ENCODE measurements at regions not wholly inside any gene's neighbourhood (a gene's known extent, or its start where the extent isn't known, plus 50 kb on each side); places are given as distances from the start of the nearest gene placed in this dataset.

GRCh38 chr3:117728226-117728625, 1018.6 kb downstream of the TUSC7 start:
- in situ Hi-C loops (cut with HindIII; ENCODE audit: low pct_unique_long_range_greater_than_20kb, low sequenced_read_pairs): no loop called here
- DNase-seq (ENCODE audit: low read depth): no peak

GRCh38 chr3:117734496-117734895, 1024.9 kb downstream of the TUSC7 start:
- DNase-seq (ENCODE audit: low read depth): peak; percentile 60
- in situ Hi-C loops (cut with HindIII; ENCODE audit: low pct_unique_long_range_greater_than_20kb, low sequenced_read_pairs): no loop called here

GRCh38 chr3:117735481-117736101, 1026.0 kb downstream of the TUSC7 start:
- in situ Hi-C loops (cut with HindIII; ENCODE audit: low pct_unique_long_range_greater_than_20kb, low sequenced_read_pairs): no loop called here
- DNase-seq (ENCODE audit: low read depth): peak; percentile 71

DNA sequence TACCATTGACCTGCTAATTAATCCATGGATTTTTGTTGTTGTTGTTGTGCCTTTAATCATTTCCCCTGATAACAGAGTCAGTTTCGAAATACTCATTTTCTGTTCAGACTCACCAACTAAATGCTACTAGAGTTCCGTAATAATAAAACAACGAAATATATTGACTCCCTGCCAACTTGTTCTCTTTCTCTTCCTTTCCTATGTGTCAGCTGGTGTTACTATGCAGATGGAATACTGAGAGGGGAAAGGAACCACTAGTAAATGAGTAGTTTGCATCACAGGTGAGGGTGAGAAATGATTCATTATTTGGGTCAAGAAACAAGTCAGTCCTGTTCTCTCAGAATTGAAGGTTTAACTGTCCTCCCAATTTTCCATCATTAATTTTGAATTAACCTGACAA, 1027.3 kb downstream of the TUSC7 start:
- in situ Hi-C loops (cut with HindIII; ENCODE audit: low pct_unique_long_range_greater_than_20kb, low sequenced_read_pairs): no loop called here
- no peak for DNase-seq (ENCODE audit: low read depth)

- DNase-seq (ENCODE audit: low read depth): no peak
- in situ Hi-C loops (cut with HindIII; ENCODE audit: low pct_unique_long_range_greater_than_20kb, low sequenced_read_pairs): no loop called here
Measured at GRCh38 chr3:117743993-117744392, 1034.4 kb downstream of the TUSC7 start.

- DNase-seq (ENCODE audit: low read depth): no peak
- in situ Hi-C loops (cut with HindIII; ENCODE audit: low pct_unique_long_range_greater_than_20kb, low sequenced_read_pairs): no loop called here
Measured at GRCh38 chr3:117744935-117745334, 1035.4 kb downstream of the TUSC7 start.

DNA sequence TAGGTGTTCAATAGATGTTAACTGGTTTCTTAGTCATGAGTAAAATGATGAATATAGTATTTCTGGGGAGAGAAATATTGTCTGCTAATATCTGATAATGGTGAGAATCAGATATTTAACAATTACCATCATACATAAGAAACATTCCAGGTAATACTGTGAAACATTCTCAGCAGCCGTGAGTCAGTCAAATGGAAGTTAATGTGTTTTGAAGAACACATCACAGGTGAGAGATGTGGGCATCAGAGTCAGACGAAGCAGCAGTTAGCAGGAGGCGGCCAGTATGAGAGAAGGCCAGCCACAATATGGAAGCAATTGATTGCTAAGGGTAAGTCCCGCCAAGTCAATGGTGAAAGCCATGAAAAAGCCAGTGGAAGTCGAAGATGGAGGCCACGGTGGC, 1035.9 kb downstream of the TUSC7 start:
- in situ Hi-C loops (cut with HindIII; ENCODE audit: low pct_unique_long_range_greater_than_20kb, low sequenced_read_pairs): no loop called here
- no peak for DNase-seq (ENCODE audit: low read depth)

DNA sequence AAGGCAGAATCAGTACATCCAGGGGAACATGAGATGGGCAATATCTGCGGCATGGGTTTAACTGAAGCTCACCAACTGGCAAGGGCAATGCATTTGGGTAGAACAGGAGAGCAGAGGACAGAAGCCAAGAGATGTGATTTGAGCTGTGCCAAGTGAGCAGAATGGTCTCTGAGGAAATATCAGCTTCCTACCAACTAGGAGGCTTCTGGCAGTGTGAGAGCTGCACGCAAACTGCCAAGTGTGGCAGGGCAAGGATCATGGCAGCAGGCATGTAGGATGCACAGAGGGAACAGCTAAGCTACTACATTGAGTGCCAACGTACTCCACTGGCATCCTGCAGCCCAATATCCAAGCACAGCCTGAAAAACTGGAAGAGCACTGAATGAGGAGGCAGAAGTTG, 1036.5 kb downstream of the TUSC7 start:
- in situ Hi-C loops (cut with HindIII; ENCODE audit: low pct_unique_long_range_greater_than_20kb, low sequenced_read_pairs): no loop called here
- no peak for DNase-seq (ENCODE audit: low read depth)

DNA sequence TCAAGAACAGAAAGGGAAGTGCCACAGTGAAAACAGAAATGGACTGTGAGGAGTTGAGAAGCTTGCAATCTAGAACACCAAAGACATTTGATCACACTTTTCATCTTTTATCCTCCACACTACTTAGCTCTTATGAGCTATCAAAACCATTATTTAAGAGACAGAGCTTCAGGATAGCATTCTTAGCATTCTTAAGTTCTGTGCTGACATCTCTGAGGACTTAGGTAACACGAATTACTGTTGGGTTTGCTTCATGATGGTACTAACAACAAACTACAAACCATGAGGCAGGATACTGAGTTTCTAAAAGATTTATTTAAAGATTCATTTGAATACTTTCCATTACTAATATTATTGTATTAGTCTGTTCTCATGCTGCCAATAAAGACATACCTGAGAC, 1038.6 kb downstream of the TUSC7 start:
- DNase-seq (ENCODE audit: low read depth): no peak
- in situ Hi-C loops (cut with HindIII; ENCODE audit: low pct_unique_long_range_greater_than_20kb, low sequenced_read_pairs): no loop called here

- no peak for DNase-seq (ENCODE audit: low read depth)
- in situ Hi-C loops (cut with HindIII; ENCODE audit: low pct_unique_long_range_greater_than_20kb, low sequenced_read_pairs): no loop called here
Measured at GRCh38 chr3:117750674-117751269, 1041.2 kb downstream of the TUSC7 start.

GRCh38 chr3:117751651-117752050, 1042.1 kb downstream of the TUSC7 start:
- DNase-seq (ENCODE audit: low read depth): no peak
- in situ Hi-C loops (cut with HindIII; ENCODE audit: low pct_unique_long_range_greater_than_20kb, low sequenced_read_pairs): no loop called here

DNA sequence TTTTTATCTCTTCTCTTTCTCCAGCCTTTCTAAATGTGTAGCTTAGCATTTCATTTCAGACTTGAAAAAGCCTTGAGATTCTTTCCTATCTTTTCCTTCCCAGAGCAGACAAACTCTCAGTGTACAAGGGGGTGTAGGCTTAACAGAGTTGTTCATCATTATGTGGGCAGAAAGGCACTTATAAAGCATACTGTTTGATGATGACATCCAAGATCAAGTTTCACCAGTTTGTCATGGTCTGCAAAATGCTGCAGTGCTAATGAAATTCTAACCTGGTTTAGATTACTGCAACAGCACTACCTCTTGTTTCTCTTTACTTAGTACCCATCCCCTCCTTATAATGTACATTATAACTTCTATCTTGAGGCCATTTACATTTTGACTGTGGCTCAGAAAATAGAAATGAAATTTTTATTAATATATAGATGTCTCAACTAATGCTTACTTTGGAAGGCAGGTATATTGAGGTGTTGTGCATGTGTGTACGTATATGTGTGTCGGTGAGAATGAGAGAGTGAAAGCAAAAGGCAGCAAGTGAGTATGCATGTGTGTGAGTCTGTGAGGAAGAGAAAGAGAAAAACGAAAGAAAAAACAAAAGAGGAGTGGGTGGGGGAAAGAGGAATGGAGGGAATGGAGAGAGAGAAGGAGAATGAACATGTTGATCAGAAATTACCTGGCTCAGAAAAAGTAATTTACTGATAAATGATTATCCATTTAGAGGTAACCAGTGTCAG, 1043.6 kb downstream of the TUSC7 start:
- in situ Hi-C loops (cut with HindIII; ENCODE audit: low pct_unique_long_range_greater_than_20kb, low sequenced_read_pairs): no loop called here
- no peak for DNase-seq (ENCODE audit: low read depth)

DNA sequence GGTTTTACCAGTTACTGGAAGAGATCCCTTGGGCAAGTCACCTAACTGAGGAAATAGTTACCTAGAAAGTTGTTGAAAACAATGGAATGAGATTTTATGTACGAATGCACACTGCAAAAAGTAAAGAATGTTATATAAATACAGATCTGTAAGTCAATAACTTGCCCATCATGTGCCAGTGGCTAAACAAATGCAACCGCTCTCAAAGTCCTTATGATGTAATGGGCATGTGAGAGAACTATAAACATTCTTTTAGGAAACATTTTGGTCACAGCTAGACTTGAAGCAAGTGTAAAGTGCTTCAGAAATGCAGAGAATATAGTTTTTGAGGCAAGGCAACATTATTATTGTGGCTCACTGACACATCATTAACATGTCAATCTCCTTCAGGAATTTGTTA, 1044.5 kb downstream of the TUSC7 start:
- peak; percentile 22 for DNase-seq (ENCODE audit: low read depth)
- in situ Hi-C loops (cut with HindIII; ENCODE audit: low pct_unique_long_range_greater_than_20kb, low sequenced_read_pairs): no loop called here

DNA sequence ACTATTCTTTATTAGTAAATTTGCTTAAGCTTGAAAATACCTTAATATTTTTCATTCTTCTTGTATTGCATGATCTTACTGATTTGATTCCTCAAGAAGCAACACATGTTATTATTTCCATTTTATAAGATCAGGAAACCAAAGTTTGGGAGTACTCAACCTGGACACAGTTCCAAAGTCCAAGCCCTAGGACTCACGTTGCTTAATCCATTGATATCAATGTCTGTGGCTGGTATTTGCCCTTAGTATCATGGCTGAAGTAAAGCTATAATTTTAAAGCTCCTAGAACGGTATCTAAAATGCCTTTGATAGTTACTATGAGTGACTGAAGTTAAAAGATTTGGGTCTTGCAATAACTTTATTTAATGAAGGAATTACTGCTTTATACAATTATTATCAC, 1045.3 kb downstream of the TUSC7 start:
- in situ Hi-C loops (cut with HindIII; ENCODE audit: low pct_unique_long_range_greater_than_20kb, low sequenced_read_pairs): no loop called here
- no peak for DNase-seq (ENCODE audit: low read depth)

DNA sequence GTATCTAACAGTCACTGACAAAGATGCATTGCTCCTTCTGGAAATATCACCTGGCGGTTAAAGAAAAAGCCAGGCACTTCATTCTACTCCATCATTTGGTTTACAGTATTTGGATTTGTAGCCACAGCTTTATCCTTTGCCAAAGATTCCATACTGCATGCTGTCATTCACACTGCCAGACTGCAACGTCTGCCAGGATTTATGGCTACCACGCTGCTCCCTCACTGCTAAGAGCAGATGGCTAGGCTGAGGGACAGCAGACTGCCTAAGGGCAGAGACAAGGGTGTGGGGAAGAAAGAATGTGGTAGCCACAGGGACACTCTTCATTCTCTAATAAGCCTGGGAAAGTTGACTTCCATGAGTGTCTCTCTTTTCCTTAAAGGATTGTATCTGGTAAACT, 1047.0 kb downstream of the TUSC7 start:
- DNase-seq (ENCODE audit: low read depth): no peak
- in situ Hi-C loops (cut with HindIII; ENCODE audit: low pct_unique_long_range_greater_than_20kb, low sequenced_read_pairs): no loop called here

- DNase-seq (ENCODE audit: low read depth): no peak
- in situ Hi-C loops (cut with HindIII; ENCODE audit: low pct_unique_long_range_greater_than_20kb, low sequenced_read_pairs): no loop called here
Measured at GRCh38 chr3:117761703-117762620, 1052.4 kb downstream of the TUSC7 start.

- in situ Hi-C loops (cut with HindIII; ENCODE audit: low pct_unique_long_range_greater_than_20kb, low sequenced_read_pairs): no loop called here
- no peak for DNase-seq (ENCODE audit: low read depth)
Measured at GRCh38 chr3:117762621-117763037, 1053.0 kb downstream of the TUSC7 start.

GRCh38 chr3:117763561-117763960, 1054.0 kb downstream of the TUSC7 start:
- in situ Hi-C loops (cut with HindIII; ENCODE audit: low pct_unique_long_range_greater_than_20kb, low sequenced_read_pairs): no loop called here
- DNase-seq (ENCODE audit: low read depth): no peak

GRCh38 chr3:117768581-117768980, 1059.0 kb downstream of the TUSC7 start:
- no peak for DNase-seq (ENCODE audit: low read depth)
- in situ Hi-C loops (cut with HindIII; ENCODE audit: low pct_unique_long_range_greater_than_20kb, low sequenced_read_pairs): no loop called here
